ENCODE measurements at regions not wholly inside any gene's neighbourhood (a gene's known extent, or its start where the extent isn't known, plus 50 kb on each side); places are given as distances from the start of the nearest gene placed in this dataset.

DNA sequence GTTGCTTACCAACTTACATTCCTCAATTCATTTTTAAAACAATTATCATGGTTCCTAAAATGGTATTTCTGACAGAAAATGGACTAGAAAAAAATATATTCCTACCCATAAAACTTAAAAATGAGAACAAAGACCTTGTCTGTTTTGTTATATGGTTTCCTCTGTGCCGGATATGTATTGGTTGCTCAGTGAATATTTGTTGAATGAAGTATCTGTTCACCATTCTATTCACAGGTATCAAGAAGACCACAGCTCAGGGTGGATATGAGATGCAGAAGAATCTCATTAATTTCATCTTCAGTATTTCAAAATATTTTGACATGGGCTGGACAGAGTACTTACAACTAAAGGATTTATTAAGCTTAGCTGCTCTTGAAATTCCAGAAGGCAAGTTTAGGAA lies 58.1 kb downstream of the TUSC7 start:
- H3K27ac ChIP-seq (ENCODE audit: low read length) = no peak overlapping the region
- no peaks in the 10 kb centered on the region for H3K9me3 ChIP-seq (ENCODE audit: control insufficient read depth, low read depth, low read length)
- no peak overlapping the region for H3K9ac ChIP-seq (ENCODE audit: low read length)
- no peaks in the 10 kb centered on the region for H3K36me3 ChIP-seq (ENCODE audit: control insufficient read depth, low read depth, low read length)
- H3K4me1 ChIP-seq (ENCODE audit: control insufficient read depth, low read depth, low read length) = no peaks in the 10 kb centered on the region
- H3K27me3 ChIP-seq (ENCODE audit: control insufficient read depth, insufficient read depth, low read length) = no peaks in the 10 kb centered on the region
- no peak overlapping the region for H3K4me3 ChIP-seq (ENCODE audit: low read length)

DNA sequence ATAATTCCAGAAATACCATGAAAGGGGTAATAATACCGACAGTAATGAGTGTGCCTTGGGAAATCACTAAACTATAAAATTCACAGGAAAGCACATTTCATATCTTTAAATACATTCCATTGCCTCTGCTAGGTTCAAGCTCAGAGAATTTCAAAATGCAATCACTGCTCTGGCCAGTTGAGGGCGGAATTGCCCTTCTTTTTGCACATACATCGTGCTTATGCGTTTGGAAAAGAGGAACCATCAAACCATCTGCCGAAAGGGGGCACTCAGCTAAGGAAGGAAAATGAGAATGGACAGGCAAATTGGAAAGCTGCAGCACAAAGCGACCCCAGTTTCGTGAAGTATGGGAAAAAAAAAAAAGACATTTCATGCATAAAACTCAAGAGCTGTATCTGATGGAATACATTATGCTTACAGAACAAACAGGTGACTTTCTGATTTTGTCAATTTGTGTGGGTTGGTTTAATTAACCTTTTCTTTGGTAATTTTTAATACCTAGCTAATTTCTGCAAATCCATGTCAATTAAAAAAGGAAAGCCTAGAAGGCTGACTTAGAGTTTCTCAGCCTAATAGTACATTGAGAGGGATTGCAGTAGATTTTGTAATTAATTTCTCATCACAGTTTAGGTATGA lies 61.4 kb downstream of the TUSC7 start:
- Histone ChIP-seq H3K27ac (ENCODE audit: low read length) (no peak overlapping the region), H3K9ac (ENCODE audit: low read length) (no peak overlapping the region), H3K9me3 (ENCODE audit: control insufficient read depth, low read depth, low read length) (no peaks in the 10 kb centered on the region), H3K27me3 (ENCODE audit: control insufficient read depth, insufficient read depth, low read length) (no peaks in the 10 kb centered on the region), H3K36me3 (ENCODE audit: control insufficient read depth, low read depth, low read length) (no peaks in the 10 kb centered on the region), H3K4me1 (ENCODE audit: control insufficient read depth, low read depth, low read length) (no peaks in the 10 kb centered on the region), H3K4me3 (ENCODE audit: low read length) (no peak overlapping the region)

DNA sequence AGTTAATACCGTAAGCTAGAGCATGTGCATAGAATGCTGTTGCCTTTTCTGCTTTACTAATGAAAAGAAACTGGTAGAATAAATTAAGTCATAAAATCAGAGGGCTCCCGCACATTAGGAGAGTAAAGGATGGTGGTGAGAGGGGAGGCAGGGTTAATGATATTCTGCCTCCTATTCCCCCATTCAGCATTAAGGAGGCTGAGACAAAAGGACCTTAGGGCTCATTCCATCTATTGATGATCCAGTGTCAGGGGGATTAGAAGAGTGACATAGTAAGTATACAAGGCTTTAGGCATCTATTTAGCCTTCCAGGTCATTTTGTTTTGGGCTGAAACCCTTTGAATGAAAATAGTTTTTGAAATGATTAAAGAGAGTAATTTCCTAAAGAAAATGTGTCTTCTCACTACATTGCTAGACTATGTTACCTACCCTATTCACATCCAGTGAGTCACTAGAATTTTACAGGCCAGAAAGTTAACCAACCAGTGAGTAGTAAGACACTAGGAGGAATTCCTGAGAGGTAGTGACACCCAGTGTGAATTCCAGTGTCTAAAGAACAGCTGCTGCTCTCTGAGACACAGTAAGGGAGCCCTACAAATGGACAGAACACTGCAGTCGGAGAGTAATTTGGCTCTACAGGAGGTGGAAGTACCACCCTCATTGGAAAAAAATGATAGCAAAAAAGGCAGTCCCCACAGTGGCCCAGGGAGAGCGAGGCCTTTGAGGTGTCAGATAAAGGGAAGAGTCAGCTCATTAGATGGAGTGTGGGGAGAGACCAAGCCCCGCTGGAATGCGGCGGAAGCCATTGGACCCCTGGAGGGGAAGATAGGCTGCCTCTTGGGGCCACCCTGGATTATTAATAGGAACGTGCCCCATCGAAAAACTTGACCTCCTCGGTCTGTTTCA lies 67.6 kb downstream of the TUSC7 start:
- H3K4me3 ChIP-seq (ENCODE audit: low read length) = no peak overlapping the region
- H3K36me3 ChIP-seq (ENCODE audit: control insufficient read depth, low read depth, low read length) = no peaks in the 10 kb centered on the region
- H3K9me3 ChIP-seq (ENCODE audit: control insufficient read depth, low read depth, low read length) = no peaks in the 10 kb centered on the region
- H3K4me1 ChIP-seq (ENCODE audit: control insufficient read depth, low read depth, low read length) = peaks cover 3% of the 10 kb centered on the region
- no peak overlapping the region for H3K27ac ChIP-seq (ENCODE audit: low read length)
- H3K9ac ChIP-seq (ENCODE audit: low read length) = no peak overlapping the region
- H3K27me3 ChIP-seq (ENCODE audit: control insufficient read depth, insufficient read depth, low read length) = no peaks in the 10 kb centered on the region

DNA sequence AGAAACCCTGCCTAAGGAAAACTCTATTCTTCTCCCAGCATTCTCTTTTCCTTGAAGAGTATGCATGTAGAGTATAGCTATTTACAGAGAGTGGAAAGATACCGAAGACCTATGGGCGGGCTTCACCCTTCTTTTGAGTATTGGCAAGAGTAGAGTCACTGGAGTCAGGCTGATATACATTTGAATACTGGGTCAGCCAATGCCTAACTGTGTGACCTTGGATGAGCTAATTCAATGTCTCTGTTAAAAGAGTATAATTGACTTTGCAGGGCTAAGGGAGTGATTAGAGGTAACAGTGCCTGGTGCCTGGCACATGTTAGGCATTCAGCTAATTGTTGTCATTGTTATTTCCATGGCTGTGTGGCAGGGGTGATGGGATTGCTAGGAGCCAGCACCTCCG lies 75.6 kb downstream of the TUSC7 start:
- H3K27ac ChIP-seq (ENCODE audit: low read length) = no peak overlapping the region
- H3K36me3 ChIP-seq (ENCODE audit: control insufficient read depth, low read depth, low read length) = no peaks in the 10 kb centered on the region
- no peak overlapping the region for H3K9ac ChIP-seq (ENCODE audit: low read length)
- H3K4me1 ChIP-seq (ENCODE audit: control insufficient read depth, low read depth, low read length) = peaks cover 8% of the 10 kb centered on the region
- H3K4me3 ChIP-seq (ENCODE audit: low read length) = no peak overlapping the region
- no peaks in the 10 kb centered on the region for H3K27me3 ChIP-seq (ENCODE audit: control insufficient read depth, insufficient read depth, low read length)
- no peaks in the 10 kb centered on the region for H3K9me3 ChIP-seq (ENCODE audit: control insufficient read depth, low read depth, low read length)

DNA sequence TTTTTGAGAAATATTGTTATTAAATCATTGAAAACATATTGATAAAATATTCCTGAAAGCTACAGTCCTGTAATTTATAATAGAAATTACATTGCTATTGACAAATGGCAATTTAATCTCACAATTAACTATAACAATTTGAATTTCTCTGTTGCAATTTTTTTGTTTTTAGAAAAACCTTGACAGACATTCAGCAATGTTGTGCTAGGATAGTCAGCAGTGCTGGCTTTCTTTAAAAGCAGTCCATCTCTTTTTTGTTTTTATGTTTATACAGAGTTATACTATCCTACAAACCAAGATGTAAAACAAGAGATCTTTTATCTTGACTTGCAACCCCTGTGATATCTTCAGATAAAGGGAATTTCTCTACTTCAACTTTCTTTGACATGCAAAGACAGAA lies 93.1 kb downstream of the TUSC7 start:
- H3K36me3 ChIP-seq (ENCODE audit: control insufficient read depth, low read depth, low read length) = no peaks in the 10 kb centered on the region
- no peak overlapping the region for H3K4me3 ChIP-seq (ENCODE audit: low read length)
- H3K27me3 ChIP-seq (ENCODE audit: control insufficient read depth, insufficient read depth, low read length) = no peaks in the 10 kb centered on the region
- no peak overlapping the region for H3K27ac ChIP-seq (ENCODE audit: low read length)
- no peaks in the 10 kb centered on the region for H3K9me3 ChIP-seq (ENCODE audit: control insufficient read depth, low read depth, low read length)
- H3K4me1 ChIP-seq (ENCODE audit: control insufficient read depth, low read depth, low read length) = no peaks in the 10 kb centered on the region
- H3K9ac ChIP-seq (ENCODE audit: low read length) = no peak overlapping the region

DNA sequence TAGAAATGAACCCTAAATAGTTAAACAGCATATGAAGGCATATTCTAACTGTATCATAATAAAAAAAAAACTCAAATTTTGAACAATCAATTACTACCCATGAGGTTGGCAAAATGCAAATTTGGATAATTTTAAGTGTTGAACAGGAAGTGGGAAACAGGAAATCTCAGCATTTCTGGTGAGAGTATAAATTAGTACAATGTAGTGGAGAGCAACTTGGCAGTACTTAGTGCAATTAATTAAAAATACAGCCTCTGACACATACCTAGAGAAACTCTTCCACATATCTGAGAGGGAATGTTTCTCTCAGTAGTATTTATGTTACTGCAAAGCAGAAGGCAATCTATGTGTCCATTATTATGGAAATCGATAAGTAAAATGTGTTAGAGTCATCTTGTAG lies 96.8 kb downstream of the TUSC7 start:
- Histone ChIP-seq H3K27ac (ENCODE audit: low read length) (no peak overlapping the region), H3K36me3 (ENCODE audit: control insufficient read depth, low read depth, low read length) (no peaks in the 10 kb centered on the region), H3K9ac (ENCODE audit: low read length) (no peak overlapping the region), H3K4me1 (ENCODE audit: control insufficient read depth, low read depth, low read length) (no peaks in the 10 kb centered on the region), H3K9me3 (ENCODE audit: control insufficient read depth, low read depth, low read length) (no peaks in the 10 kb centered on the region), H3K27me3 (ENCODE audit: control insufficient read depth, insufficient read depth, low read length) (no peaks in the 10 kb centered on the region), H3K4me3 (ENCODE audit: low read length) (no peak overlapping the region)

DNA sequence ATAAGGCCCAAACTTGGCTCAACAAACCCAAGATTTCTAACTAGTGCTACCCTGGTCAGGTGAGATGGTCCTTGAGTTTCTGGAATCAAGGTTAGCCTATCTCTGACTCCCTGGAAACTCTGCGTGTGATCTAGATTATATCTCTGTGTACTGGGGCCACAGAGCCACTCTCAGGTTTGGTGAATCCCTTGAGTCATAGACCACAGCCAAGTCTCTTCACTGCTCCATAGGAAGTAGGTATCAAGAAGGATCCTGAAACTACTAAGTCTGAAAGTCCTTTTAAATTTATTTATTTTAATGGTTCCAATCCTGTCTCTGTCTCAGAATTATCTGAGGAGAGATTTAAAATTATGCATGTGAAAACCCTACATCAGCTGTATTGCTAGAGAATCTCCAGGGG lies 99.1 kb downstream of the TUSC7 start:
- no peaks in the 10 kb centered on the region for H3K4me1 ChIP-seq (ENCODE audit: control insufficient read depth, low read depth, low read length)
- H3K9ac ChIP-seq (ENCODE audit: low read length) = no peak overlapping the region
- no peaks in the 10 kb centered on the region for H3K27me3 ChIP-seq (ENCODE audit: control insufficient read depth, insufficient read depth, low read length)
- no peak overlapping the region for H3K27ac ChIP-seq (ENCODE audit: low read length)
- H3K4me3 ChIP-seq (ENCODE audit: low read length) = no peak overlapping the region
- H3K36me3 ChIP-seq (ENCODE audit: control insufficient read depth, low read depth, low read length) = no peaks in the 10 kb centered on the region
- H3K9me3 ChIP-seq (ENCODE audit: control insufficient read depth, low read depth, low read length) = no peaks in the 10 kb centered on the region

DNA sequence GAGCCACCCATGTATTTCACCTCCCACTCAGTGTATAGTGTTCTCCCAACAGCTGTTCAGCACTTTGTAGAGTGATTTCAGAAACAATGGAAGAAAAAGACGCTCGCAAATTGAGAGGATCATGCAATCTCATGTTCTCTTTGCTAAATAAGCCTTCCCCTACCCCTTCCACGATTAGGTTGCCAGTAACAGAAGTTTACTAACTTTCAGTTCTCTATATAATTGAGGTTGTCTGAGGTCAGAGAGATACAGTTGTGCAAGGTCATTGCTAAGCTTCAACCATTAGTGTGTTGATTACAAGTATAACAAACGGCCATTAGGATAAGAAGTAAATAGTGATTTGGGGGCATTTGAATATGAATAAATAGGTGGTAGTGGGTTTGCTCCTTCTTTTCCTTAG lies 99.6 kb downstream of the TUSC7 start:
- Histone ChIP-seq H3K4me1 (ENCODE audit: control insufficient read depth, low read depth, low read length) (no peaks in the 10 kb centered on the region), H3K9ac (ENCODE audit: low read length) (no peak overlapping the region), H3K4me3 (ENCODE audit: low read length) (no peak overlapping the region), H3K27ac (ENCODE audit: low read length) (no peak overlapping the region), H3K9me3 (ENCODE audit: control insufficient read depth, low read depth, low read length) (no peaks in the 10 kb centered on the region), H3K36me3 (ENCODE audit: control insufficient read depth, low read depth, low read length) (no peaks in the 10 kb centered on the region), H3K27me3 (ENCODE audit: control insufficient read depth, insufficient read depth, low read length) (no peaks in the 10 kb centered on the region)

DNA sequence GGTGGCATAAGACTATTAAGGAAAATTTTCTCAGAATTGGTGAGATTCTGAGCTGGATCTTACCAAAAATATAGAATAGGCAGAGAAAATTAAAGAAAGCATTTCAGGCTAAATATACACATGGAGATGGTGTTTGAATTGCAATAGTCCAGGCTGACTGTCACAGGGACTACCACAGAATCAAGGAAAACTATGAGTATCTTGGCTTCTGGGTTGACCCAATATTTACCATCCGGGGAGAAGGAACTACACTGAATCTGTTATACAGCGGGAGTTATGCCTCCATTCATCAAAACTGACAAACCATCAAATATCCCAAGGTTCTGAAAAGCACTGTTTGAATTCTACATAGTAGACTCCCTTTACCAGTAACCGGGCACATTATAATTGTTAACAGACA lies 102.2 kb downstream of the TUSC7 start:
- Histone ChIP-seq H3K4me3 (ENCODE audit: low read length) (no peak overlapping the region), H3K27ac (ENCODE audit: low read length) (no peak overlapping the region), H3K36me3 (ENCODE audit: control insufficient read depth, low read depth, low read length) (no peaks in the 10 kb centered on the region), H3K27me3 (ENCODE audit: control insufficient read depth, insufficient read depth, low read length) (no peaks in the 10 kb centered on the region), H3K9me3 (ENCODE audit: control insufficient read depth, low read depth, low read length) (no peaks in the 10 kb centered on the region), H3K9ac (ENCODE audit: low read length) (no peak overlapping the region), H3K4me1 (ENCODE audit: control insufficient read depth, low read depth, low read length) (peaks cover 14% of the 10 kb centered on the region)

DNA sequence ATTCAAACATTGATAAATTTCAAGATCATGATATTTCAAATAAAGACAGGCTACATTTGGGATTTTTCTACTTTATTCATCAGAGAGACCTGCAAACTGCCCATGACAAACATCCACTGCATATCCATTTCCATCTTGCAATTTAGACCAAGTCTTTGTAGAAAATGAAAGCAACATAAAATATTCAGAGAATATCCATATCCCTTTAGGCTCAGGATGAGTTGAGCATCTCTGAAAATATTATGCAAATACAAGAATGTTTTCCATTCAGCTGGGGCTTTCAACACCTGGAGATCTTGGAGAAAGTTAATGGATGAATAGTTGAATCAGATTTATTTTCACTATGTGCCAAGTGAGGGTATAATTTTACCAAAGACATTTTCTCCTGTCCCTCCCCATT lies 103.4 kb downstream of the TUSC7 start:
- Histone ChIP-seq H3K9me3 (ENCODE audit: control insufficient read depth, low read depth, low read length) (no peaks in the 10 kb centered on the region), H3K27ac (ENCODE audit: low read length) (no peak overlapping the region), H3K4me1 (ENCODE audit: control insufficient read depth, low read depth, low read length) (peaks cover 14% of the 10 kb centered on the region), H3K9ac (ENCODE audit: low read length) (no peak overlapping the region), H3K4me3 (ENCODE audit: low read length) (no peak overlapping the region), H3K27me3 (ENCODE audit: control insufficient read depth, insufficient read depth, low read length) (no peaks in the 10 kb centered on the region), H3K36me3 (ENCODE audit: control insufficient read depth, low read depth, low read length) (no peaks in the 10 kb centered on the region)

DNA sequence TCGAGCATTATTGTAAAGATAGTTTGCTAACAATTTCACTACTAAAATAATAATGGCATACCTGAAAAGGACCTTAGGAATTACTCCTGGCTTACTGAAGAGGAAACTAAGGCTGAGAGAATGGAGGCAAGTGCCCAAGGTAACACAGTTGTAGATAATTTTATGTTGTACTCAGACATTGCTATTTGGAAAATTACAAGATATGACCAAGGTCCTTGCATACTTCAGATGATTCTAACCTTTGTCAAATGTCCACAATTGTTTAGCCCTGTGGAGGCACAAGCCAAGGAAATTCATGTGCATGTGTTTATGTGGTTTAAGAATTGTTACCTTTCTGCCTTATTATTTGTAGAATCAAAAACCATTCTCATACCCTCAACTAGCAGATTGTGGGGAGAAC lies 105.7 kb downstream of the TUSC7 start:
- no peak overlapping the region for H3K4me3 ChIP-seq (ENCODE audit: low read length)
- H3K9me3 ChIP-seq (ENCODE audit: control insufficient read depth, low read depth, low read length) = no peaks in the 10 kb centered on the region
- H3K27ac ChIP-seq (ENCODE audit: low read length) = no peak overlapping the region
- peaks cover 17% of the 10 kb centered on the region for H3K4me1 ChIP-seq (ENCODE audit: control insufficient read depth, low read depth, low read length)
- H3K9ac ChIP-seq (ENCODE audit: low read length) = no peak overlapping the region
- H3K36me3 ChIP-seq (ENCODE audit: control insufficient read depth, low read depth, low read length) = no peaks in the 10 kb centered on the region
- no peaks in the 10 kb centered on the region for H3K27me3 ChIP-seq (ENCODE audit: control insufficient read depth, insufficient read depth, low read length)

Data from iPS-18a (cell line).